ENCODE measurements at regions not wholly inside any gene's neighbourhood (a gene's known extent, or its start where the extent isn't known, plus 50 kb on each side); places are given as distances from the start of the nearest gene placed in this dataset.
"Not testable (repeated sequence)": the region's sequence is repeated elsewhere in the genome, so short reads cannot be mapped to it uniquely, and the experiment has no call there.

GRCh38 chr3:65039754-65040210 is 352.0 kb upstream of the ADAMTS9 start:
- no peak for DNase-seq

- DNase-seq = no peak
Observed at GRCh38 chr3:65037861-65038260, 350.1 kb upstream of the ADAMTS9 start.

- DNase-seq = no peak
Observed at GRCh38 chr3:65035246-65035645, 347.4 kb upstream of the ADAMTS9 start.

- DNase-seq = no peak
Observed at GRCh38 chr3:65033576-65033975, 345.8 kb upstream of the ADAMTS9 start.

- no peak for DNase-seq
Observed at GRCh38 chr3:65030847-65031463, 343.2 kb upstream of the ADAMTS9 start.

- DNase-seq = no peak
Observed at GRCh38 chr3:65030014-65030627, 342.3 kb upstream of the ADAMTS9 start.

- DNase-seq = no peak
Observed at GRCh38 chr3:65029130-65029529, 341.3 kb upstream of the ADAMTS9 start.

- DNase-seq = no peak
Observed at GRCh38 chr3:65028024-65028423, 340.2 kb upstream of the ADAMTS9 start.

- DNase-seq = no peak
Observed at GRCh38 chr3:65027335-65027734, 339.5 kb upstream of the ADAMTS9 start.

GRCh38 chr3:65026151-65026550 is 338.4 kb upstream of the ADAMTS9 start:
- no peak for DNase-seq

GRCh38 chr3:65024148-65024547 is 336.3 kb upstream of the ADAMTS9 start:
- DNase-seq = no peak

- no peak for DNase-seq
Observed at GRCh38 chr3:65020281-65021160, 332.7 kb upstream of the ADAMTS9 start.

- no peak for DNase-seq
Observed at GRCh38 chr3:65019443-65020055, 331.7 kb upstream of the ADAMTS9 start.

GRCh38 chr3:65018801-65019200 is 331.0 kb upstream of the ADAMTS9 start:
- no peak for DNase-seq

GRCh38 chr3:65017359-65017758 is 329.6 kb upstream of the ADAMTS9 start:
- no peak for DNase-seq

- no peak for DNase-seq
Observed at GRCh38 chr3:65015711-65016110, 327.9 kb upstream of the ADAMTS9 start.

- DNase-seq = no peak
Observed at GRCh38 chr3:65013053-65013452, 325.3 kb upstream of the ADAMTS9 start.

- no peak for DNase-seq
Observed at GRCh38 chr3:65006300-65006739, 318.5 kb upstream of the ADAMTS9 start.

- DNase-seq = no peak
Observed at GRCh38 chr3:65005486-65005885, 317.7 kb upstream of the ADAMTS9 start.

GRCh38 chr3:65004795-65005295 is 317.0 kb upstream of the ADAMTS9 start:
- peak in 3 of 51 donors; percentile 1 to 51 (median 2) for DNase-seq

- no peak for DNase-seq
Observed at GRCh38 chr3:65004306-65004705, 316.5 kb upstream of the ADAMTS9 start.

GRCh38 chr3:65001119-65001518 is 313.3 kb upstream of the ADAMTS9 start:
- not testable (repeated sequence) for DNase-seq
